OCI-LY3 (cell line): ENCODE measurements at regions not wholly inside any gene's neighbourhood (a gene's known extent, or its start where the extent isn't known, plus 50 kb on each side); places are given as distances from the start of the nearest gene placed in this dataset.

Source experiments
- CTCF ChIP-seq: fragments of 200-600, 300-600 bp; sonication (generic); IDR thresholded peaks from 2 replicates; pipeline ENCODE4 v1.5.1; 2014; ENCODE audit warnings: antibody characterized with exemption, low read length, low read depth
- EZH2phosphoT487 ChIP-seq: fragments of 200-600 bp; shearing (Covaris generic); IDR thresholded peaks from 2 replicates; pipeline ENCODE4 v1.6.1; 2018; ENCODE audit warnings: antibody characterized with exemption, mixed run types, low read depth

- TF ChIP-seq CTCF (no peak), EZH2phosphoT487 (no peak)
These were observed 525.1 kb downstream of the CDH26 start for GRCh38 chr20:60483371-60483770.
